Ishikawa (cell line): ENCODE measurements at regions not wholly inside any gene's neighbourhood (a gene's known extent, or its start where the extent isn't known, plus 50 kb on each side); places are given as distances from the start of the nearest gene placed in this dataset.

ENCODE experiments used
- CEBPB ChIP-seq: IDR thresholded peaks from 2 replicates; pipeline ENCODE4 v1.6.1; 2012
- CREB1 ChIP-seq: IDR thresholded peaks from 2 replicates; pipeline ENCODE4 v1.6.1; 2012; ENCODE audit warnings: low read depth
- EGR1 ChIP-seq: IDR thresholded peaks from 2 replicates; pipeline ENCODE4 v1.6.1; 2012
- EP300 ChIP-seq: IDR thresholded peaks from 2 replicates; pipeline ENCODE4 v1.6.1; 2012; ENCODE audit warnings: borderline replicate concordance
- FOXM1 ChIP-seq: IDR thresholded peaks from 2 replicates; pipeline ENCODE4 v1.6.1; 2012; ENCODE audit warnings: low read depth, borderline replicate concordance
- NFIC ChIP-seq: IDR thresholded peaks from 2 replicates; pipeline ENCODE4 v1.6.1; 2012
- RAD21 ChIP-seq: IDR thresholded peaks from 2 replicates; pipeline ENCODE4 v1.6.1; 2012; ENCODE audit warnings: low read depth
- TAF1 ChIP-seq: IDR thresholded peaks from 2 replicates; pipeline ENCODE4 v1.6.1; 2012; ENCODE audit warnings: low read depth, mild to moderate bottlenecking
- TCF12 ChIP-seq: IDR thresholded peaks from 2 replicates; pipeline ENCODE4 v1.6.1; 2012; ENCODE audit warnings: low read depth
- TEAD4 ChIP-seq: IDR thresholded peaks from 2 replicates; pipeline ENCODE4 v1.6.1; 2012
- YY1 ChIP-seq: IDR thresholded peaks from 2 replicates; pipeline ENCODE4 v1.6.1; 2012; ENCODE audit warnings: low read depth
- ZBTB7A ChIP-seq: IDR thresholded peaks from 2 replicates; pipeline ENCODE4 v1.6.1; 2012; ENCODE audit warnings: low read depth
- TF ChIP-seq, protein P1 (sequence below): IDR thresholded peaks from 2 replicates; pipeline ENCODE4 v1.6.1; 2012
- TF ChIP-seq, protein P2 (sequence below): IDR thresholded peaks from 2 replicates; pipeline ENCODE4 v1.6.1; 2012; ENCODE audit warnings: low read depth, mild to moderate bottlenecking
- TF ChIP-seq, protein P3 (sequence below): IDR thresholded peaks from 2 replicates; pipeline ENCODE4 v1.6.1; 2012

DNA sequence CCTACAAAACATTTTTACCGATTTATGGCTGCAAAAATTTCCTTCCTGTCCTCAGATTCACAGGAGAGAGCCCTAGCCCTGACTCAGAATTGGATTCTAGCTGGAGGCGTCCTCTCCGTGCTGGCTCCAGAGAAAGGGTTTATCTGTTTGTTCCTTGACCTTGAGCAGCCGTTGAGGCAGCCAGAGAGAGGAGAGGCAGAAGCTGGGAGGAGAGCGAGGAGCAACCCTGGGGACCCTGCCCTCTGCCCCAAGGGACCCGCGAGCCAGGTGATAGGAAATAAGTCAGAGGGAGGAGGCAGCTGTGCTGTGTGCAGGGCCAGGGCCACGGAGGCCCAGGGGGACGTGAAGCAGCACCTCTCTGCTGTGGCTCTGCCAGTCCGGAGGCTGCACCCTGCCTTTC, 75.6 kb downstream of the IGLL1 start:
- TF ChIP-seq EGR1 (no peak), FOXM1 (no peak), CEBPB (no peak), NFIC (no peak), CREB1 (no peak), TCF12 (no peak)
- TF ChIP-seq, protein P1, sequence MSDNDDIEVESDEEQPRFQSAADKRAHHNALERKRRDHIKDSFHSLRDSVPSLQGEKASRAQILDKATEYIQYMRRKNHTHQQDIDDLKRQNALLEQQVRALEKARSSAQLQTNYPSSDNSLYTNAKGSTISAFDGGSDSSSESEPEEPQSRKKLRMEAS: no peak

DNA sequence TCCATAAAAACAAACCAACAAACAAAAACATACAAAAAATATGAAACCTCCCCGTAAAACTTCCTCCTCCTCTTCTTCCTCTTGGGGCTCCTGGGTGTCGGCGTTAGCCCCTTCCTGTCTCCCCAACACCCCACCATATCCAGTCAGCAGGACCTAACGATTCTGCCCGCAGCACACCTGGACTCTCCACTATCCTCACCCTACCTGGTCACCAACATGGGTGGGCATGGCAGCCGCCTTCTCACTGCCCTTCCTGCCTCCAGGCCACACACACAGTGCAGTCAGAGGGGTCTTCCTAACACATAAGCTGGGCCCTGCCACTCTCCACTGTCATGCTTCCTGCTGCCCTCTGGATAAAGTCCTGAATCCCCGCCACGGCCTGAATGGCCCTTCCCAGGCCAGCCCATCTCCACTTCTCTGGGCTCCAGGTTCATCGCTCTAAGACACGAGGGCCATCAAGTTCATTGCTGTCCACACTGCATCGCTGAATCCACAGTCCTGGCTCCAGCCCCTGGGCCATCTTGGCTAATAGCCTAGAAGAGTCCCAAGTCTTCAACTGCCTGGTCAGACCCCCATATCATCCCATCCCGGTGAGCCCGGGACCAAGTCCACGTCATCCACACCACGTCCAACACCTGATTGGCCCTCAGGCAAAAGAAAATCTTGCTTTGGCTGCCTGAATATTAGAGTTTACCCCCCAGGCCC, 76.2 kb downstream of the IGLL1 start:
- TF ChIP-seq RAD21 (no peak), EP300 (no peak), YY1 (no peak), CEBPB (no peak), ZBTB7A (no peak), CREB1 (no peak), TAF1 (no peak), TCF12 (no peak), FOXM1 (no peak), NFIC (no peak), EGR1 (no peak), TEAD4 (no peak)
- TF ChIP-seq, protein P2, sequence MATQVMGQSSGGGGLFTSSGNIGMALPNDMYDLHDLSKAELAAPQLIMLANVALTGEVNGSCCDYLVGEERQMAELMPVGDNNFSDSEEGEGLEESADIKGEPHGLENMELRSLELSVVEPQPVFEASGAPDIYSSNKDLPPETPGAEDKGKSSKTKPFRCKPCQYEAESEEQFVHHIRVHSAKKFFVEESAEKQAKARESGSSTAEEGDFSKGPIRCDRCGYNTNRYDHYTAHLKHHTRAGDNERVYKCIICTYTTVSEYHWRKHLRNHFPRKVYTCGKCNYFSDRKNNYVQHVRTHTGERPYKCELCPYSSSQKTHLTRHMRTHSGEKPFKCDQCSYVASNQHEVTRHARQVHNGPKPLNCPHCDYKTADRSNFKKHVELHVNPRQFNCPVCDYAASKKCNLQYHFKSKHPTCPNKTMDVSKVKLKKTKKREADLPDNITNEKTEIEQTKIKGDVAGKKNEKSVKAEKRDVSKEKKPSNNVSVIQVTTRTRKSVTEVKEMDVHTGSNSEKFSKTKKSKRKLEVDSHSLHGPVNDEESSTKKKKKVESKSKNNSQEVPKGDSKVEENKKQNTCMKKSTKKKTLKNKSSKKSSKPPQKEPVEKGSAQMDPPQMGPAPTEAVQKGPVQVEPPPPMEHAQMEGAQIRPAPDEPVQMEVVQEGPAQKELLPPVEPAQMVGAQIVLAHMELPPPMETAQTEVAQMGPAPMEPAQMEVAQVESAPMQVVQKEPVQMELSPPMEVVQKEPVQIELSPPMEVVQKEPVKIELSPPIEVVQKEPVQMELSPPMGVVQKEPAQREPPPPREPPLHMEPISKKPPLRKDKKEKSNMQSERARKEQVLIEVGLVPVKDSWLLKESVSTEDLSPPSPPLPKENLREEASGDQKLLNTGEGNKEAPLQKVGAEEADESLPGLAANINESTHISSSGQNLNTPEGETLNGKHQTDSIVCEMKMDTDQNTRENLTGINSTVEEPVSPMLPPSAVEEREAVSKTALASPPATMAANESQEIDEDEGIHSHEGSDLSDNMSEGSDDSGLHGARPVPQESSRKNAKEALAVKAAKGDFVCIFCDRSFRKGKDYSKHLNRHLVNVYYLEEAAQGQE: no peak
- TF ChIP-seq, protein P3, sequence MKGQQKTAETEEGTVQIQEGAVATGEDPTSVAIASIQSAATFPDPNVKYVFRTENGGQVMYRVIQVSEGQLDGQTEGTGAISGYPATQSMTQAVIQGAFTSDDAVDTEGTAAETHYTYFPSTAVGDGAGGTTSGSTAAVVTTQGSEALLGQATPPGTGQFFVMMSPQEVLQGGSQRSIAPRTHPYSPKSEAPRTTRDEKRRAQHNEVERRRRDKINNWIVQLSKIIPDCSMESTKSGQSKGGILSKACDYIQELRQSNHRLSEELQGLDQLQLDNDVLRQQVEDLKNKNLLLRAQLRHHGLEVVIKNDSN: no peak
- TF ChIP-seq, protein P1: no peak

DNA sequence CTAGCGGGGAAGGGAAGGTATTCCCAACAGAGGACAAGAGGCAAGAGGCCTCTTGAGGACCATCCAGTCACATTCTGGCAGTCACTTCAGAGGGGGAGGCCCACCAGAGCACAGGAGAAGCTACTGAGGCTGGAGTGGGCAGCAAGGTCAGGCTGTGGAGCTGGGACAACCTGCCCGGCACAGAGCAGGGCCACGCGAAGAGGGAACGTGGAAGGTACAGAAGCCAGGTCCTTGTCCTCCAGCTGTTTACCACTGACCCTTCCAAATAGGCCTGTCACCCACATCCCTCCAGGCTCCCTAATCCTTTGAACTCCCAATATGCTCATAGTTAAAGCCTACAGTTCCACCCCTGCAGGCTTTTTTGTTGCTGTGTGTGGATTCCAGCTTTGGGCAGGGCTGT, 76.9 kb downstream of the IGLL1 start:
- no peak for TF ChIP-seq NFIC
- TF ChIP-seq TEAD4: no peak
- TF ChIP-seq, protein P1: no peak
- TF ChIP-seq EGR1: no peak
- TF ChIP-seq RAD21: no peak
- no peak for TF ChIP-seq YY1
- no peak for TF ChIP-seq CREB1
- TF ChIP-seq TCF12: no peak
- TF ChIP-seq CEBPB: no peak
- TF ChIP-seq, protein P3: no peak
- TF ChIP-seq, protein P2: no peak
- no peak for TF ChIP-seq FOXM1
- no peak for TF ChIP-seq TAF1
- no peak for TF ChIP-seq EP300
- no peak for TF ChIP-seq ZBTB7A

DNA sequence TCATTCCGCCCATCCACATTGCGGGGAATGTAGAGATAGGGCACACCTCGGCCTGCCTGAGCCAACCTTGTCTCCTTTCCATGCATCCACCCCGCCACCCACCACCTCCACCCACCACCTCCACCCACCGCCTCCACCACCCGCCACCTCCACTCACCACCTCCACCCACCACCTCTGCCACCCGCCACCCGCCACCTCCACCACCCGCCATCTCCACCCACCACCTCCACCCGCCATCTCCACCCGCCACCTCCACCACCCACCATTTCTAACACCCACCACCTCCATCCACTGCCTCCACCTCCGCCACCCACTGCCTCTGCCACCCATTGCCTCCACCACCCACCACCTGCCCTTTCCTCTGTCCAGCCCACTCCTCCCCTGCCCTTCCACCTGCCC, 78.4 kb downstream of the IGLL1 start:
- TF ChIP-seq TEAD4: no peak
- TF ChIP-seq, protein P2: no peak

DNA sequence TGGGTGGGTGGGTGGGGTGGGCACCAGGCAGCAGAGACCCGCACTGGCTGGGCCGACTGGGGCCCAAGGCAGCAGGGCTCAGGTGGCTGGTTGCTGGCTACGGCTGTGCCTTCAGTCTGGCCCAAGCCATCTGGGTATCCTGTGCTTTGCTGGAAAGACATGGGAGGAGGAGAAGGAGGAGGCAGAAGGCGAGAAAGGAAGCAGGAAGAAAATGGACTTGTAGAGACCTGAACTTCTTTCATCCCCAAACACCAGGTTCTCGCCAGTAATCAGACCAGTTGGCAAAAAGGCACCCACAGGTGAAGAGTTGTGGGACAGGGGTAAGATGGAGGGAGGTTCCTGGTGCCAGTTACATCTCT, 78.8 kb downstream of the IGLL1 start:
- no peak for TF ChIP-seq NFIC
- TF ChIP-seq CREB1: no peak
- TF ChIP-seq TCF12: no peak
- TF ChIP-seq, protein P1: no peak
- TF ChIP-seq, protein P3: no peak
- TF ChIP-seq, protein P2: no peak
